Activated CD8-positive, alpha-beta T cell treated with anti-CD3 and anti-CD28 coated beads for 36 hours (primary cell): ENCODE measurements at regions not wholly inside any gene's neighbourhood (a gene's known extent, or its start where the extent isn't known, plus 50 kb on each side); places are given as distances from the start of the nearest gene placed in this dataset.

Experiments
- ATAC-seq: fragments of 200-7000 bp; cut with Tn5 transposase; one replicate; pipeline ENCODE4 v1.10.0; 2021; ENCODE audit warnings: mild to moderate bottlenecking, moderate library complexity
- CTCF ChIA-PET: fragments of 350-600 bp; sonication (Branson Sonifier 250); formaldehyde crosslinking; loops from one replicate; lab custom pipeline; 2021; ENCODE audit warnings: antibody characterized with exemption; lab: Charles Lee
- POLR2A ChIA-PET: fragments of 350-600 bp; sonication (Branson Sonifier 250); formaldehyde crosslinking; loops from one replicate; lab custom pipeline; 2021; ENCODE audit warnings: antibody characterized with exemption; lab: Charles Lee
- DNase-seq: peaks from one replicate; pipeline ENCODE4 v3.0.0-alpha.2; 2020
- H3K27ac Mint-ChIP-seq: one replicate; pipeline ENCODE4 v1.8.0; 2021; ENCODE audit warnings: mild to moderate bottlenecking, mixed read lengths
- H3K27me3 Mint-ChIP-seq: one replicate; pipeline ENCODE4 v1.8.0; 2021; ENCODE audit warnings: mixed read lengths
- H3K36me3 Mint-ChIP-seq: one replicate; pipeline ENCODE4 v1.8.0; 2021; ENCODE audit warnings: low read depth, mixed read lengths
- H3K4me1 Mint-ChIP-seq: one replicate; pipeline ENCODE4 v1.8.0; 2021; ENCODE audit warnings: low read depth, mixed read lengths
- H3K4me3 Mint-ChIP-seq: one replicate; pipeline ENCODE4 v1.8.0; 2021; ENCODE audit warnings: mild to moderate bottlenecking, moderate library complexity, mixed read lengths
- H3K9me3 Mint-ChIP-seq: one replicate; pipeline ENCODE4 v1.8.0; 2021; ENCODE audit warnings: mixed read lengths
- intact Hi-C: fragments of 100-400 bp; cut with micrococcal nuclease; formaldehyde crosslinking; loops from one replicate; pipeline ENCODE4 v1.10.0; 2022
- TF ChIP-seq, protein P1 (sequence below): fragments of 200-600 bp; IDR thresholded peaks from one replicate; pipeline ENCODE4 v1.8.0; 2022; ENCODE audit warnings: antibody characterized with exemption, mild to moderate bottlenecking

DNA sequence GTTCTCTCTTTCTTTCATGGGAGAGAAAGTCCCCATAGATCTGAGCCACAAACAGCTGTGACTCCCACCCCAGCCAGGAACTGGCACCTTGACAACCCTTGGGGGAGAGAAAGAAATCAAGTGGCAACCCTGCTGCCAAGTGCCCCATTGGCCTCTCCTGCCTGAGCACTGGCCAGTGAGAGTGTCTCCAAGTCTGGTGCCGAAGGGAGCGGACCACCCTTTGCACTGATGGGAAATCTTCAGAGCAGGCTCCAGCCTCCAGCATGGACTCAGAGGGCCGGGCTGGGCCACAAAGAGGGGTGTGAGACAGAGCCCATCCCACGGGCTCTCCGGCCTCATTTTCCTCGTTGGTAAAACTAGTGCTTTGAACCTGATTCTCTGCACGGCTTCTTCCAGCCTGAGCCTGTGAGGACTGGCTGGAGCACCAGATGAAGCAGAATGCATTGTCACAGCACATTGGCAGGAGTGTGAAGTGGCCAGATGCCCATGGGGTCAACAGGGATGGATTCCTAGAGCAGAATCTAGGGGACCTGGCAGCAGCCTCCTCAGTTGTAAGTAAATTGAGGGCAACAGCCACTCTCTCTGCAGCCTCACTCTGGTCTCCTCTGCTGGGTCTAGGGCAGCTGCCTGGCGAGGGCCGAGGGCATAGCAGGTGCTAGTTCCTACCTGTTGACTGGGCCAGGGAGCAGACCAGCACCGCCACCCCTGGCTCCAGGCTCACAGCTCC is 81.4 kb downstream of the TRIM29 start:
- TF ChIP-seq, protein P1, sequence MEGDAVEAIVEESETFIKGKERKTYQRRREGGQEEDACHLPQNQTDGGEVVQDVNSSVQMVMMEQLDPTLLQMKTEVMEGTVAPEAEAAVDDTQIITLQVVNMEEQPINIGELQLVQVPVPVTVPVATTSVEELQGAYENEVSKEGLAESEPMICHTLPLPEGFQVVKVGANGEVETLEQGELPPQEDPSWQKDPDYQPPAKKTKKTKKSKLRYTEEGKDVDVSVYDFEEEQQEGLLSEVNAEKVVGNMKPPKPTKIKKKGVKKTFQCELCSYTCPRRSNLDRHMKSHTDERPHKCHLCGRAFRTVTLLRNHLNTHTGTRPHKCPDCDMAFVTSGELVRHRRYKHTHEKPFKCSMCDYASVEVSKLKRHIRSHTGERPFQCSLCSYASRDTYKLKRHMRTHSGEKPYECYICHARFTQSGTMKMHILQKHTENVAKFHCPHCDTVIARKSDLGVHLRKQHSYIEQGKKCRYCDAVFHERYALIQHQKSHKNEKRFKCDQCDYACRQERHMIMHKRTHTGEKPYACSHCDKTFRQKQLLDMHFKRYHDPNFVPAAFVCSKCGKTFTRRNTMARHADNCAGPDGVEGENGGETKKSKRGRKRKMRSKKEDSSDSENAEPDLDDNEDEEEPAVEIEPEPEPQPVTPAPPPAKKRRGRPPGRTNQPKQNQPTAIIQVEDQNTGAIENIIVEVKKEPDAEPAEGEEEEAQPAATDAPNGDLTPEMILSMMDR, result no peak
- Mint-ChIP-seq H3K27me3 (peaks cover 9% of the 10 kb centered on the region), H3K4me3 (no peak overlapping the region), H3K9me3 (no peaks in the 10 kb centered on the region), H3K4me1 (no peaks in the 10 kb centered on the region), H3K27ac (no peak overlapping the region), H3K36me3 (no peaks in the 10 kb centered on the region)
- ChIA-PET POLR2A (no interaction called here), CTCF (interaction anchor here (1.1 to 1.4 kb wide), 2 partner anchors 9 to 23 kb away, joined by 3 read pairs; no protein-coding TSS in a partner anchor)
- DNase-seq, result no peak
- ATAC-seq, result no peak
- intact Hi-C loops, result no loop called here

GRCh38 chr11:120055646-120056045 is 82.3 kb downstream of the TRIM29 start:
- Mint-ChIP-seq H3K4me3 (no peak overlapping the region), H3K9me3 (no peaks in the 10 kb centered on the region), H3K27ac (no peak overlapping the region), H3K36me3 (no peaks in the 10 kb centered on the region), H3K4me1 (no peaks in the 10 kb centered on the region), H3K27me3 (peaks cover 10% of the 10 kb centered on the region)
- no peak for DNase-seq
- TF ChIP-seq, protein P1, result no peak
- ChIA-PET CTCF (interaction anchor here (1.1 kb wide), 1 partner anchor 8 kb away, joined by 3 read pairs; no protein-coding TSS in a partner anchor), POLR2A (no interaction called here)
- ATAC-seq, result no peak
- intact Hi-C loops, result no loop called here

DNA sequence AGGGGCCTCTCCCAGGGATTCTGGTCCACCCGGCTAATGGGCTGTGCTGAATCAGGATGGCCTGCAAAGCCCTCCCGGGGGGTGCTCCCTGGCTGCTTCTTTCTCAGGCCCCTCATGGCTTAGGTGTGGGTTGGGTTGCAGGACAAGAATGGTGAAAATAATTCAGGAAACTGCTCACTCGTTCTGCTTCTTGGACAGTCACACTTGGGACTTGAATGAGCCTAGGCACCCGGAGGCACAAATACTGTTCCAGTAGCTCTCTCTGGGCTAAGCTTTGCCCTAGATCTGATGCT is 83.2 kb downstream of the TRIM29 start:
- POLR2A ChIA-PET, result no interaction called here
- Mint-ChIP-seq H3K36me3 (no peaks in the 10 kb centered on the region), H3K4me1 (no peaks in the 10 kb centered on the region), H3K4me3 (no peak overlapping the region), H3K27ac (no peak overlapping the region), H3K27me3 (peaks cover 14% of the 10 kb centered on the region), H3K9me3 (no peaks in the 10 kb centered on the region)
- DNase-seq (no peak), ATAC-seq (no peak)
- CTCF ChIA-PET, result no interaction called here
- intact Hi-C loops, result no loop called here
- TF ChIP-seq, protein P1, result no peak

- TF ChIP-seq, protein P1, result no peak
- intact Hi-C loops, result no loop called here
- Mint-ChIP-seq H3K27ac (no peak overlapping the region), H3K36me3 (no peaks in the 10 kb centered on the region), H3K4me3 (no peak overlapping the region), H3K27me3 (peaks cover 14% of the 10 kb centered on the region), H3K4me1 (no peaks in the 10 kb centered on the region), H3K9me3 (no peaks in the 10 kb centered on the region)
- ATAC-seq (no peak), DNase-seq (no peak)
- ChIA-PET POLR2A (no interaction called here), CTCF (interaction anchor here (0.6 kb wide), 1 partner anchor 106 kb away, joined by 3 read pairs; no protein-coding TSS in a partner anchor)
These were observed 83.7 kb downstream of the TRIM29 start for GRCh38 chr11:120054016-120054752.

DNA sequence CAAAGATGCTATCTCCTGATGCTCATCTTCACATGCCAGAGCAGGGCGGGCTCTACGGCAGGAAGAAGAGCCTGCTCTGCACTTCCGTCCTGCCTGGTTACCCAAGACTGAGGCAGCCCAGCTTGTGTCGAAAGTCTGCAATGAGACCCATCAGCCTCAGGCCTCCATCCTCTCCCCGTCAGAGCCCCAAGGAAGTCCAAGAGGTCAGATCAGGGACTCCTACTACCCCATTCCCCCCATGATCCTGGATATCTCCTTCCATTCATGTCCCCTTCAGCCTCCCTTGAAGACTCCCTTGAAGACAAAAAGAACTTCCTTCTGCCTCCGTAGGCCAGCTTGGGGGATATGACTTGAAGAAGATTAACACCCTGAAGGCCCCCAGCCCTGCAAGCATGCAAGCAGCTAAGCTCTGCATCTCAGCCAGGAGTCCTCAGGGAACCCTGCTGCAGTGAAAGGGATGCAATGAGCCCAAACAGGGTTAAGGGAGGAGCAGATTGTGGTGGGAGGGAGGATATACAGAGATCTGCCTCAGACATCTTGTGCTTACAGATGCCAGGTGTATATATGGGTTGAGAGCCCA is 85.6 kb downstream of the TRIM29 start:
- H3K4me3 Mint-ChIP-seq, result no peak overlapping the region
- ATAC-seq (no peak), DNase-seq (no peak)
- H3K36me3 Mint-ChIP-seq, result no peaks in the 10 kb centered on the region
- no peak overlapping the region for H3K27ac Mint-ChIP-seq
- CTCF ChIA-PET, result no interaction called here
- intact Hi-C loops, result no loop called here
- H3K27me3 Mint-ChIP-seq, result peaks cover 10% of the 10 kb centered on the region
- POLR2A ChIA-PET, result no interaction called here
- H3K4me1 Mint-ChIP-seq, result no peaks in the 10 kb centered on the region
- TF ChIP-seq, protein P1, result no peak
- peaks cover 7% of the 10 kb centered on the region for H3K9me3 Mint-ChIP-seq
